WI38 (cell line): ENCODE measurements at regions not wholly inside any gene's neighbourhood (a gene's known extent, or its start where the extent isn't known, plus 50 kb on each side); places are given as distances from the start of the nearest gene placed in this dataset.

Experiments
- H3K4me3 ChIP-seq: 2 replicates; pipeline ENCODE4 v1.5.1; 2011; ENCODE audit warnings: low read depth, mild to moderate bottlenecking, control low read depth, low read length
- CTCF ChIP-seq: IDR thresholded peaks from 2 replicates; pipeline ENCODE4 v1.5.1; 2012; ENCODE audit warnings: low read depth, mild to moderate bottlenecking, control low read depth, low read length

GRCh38 chr10:90642136-90642535 is 215.7 kb downstream of the HTR7 start:
- no peak overlapping the region for H3K4me3 ChIP-seq
- no peak for TF ChIP-seq CTCF

- no peak overlapping the region for H3K4me3 ChIP-seq
- TF ChIP-seq CTCF, result no peak
Observed at GRCh38 chr10:90642650-90643049, 215.2 kb downstream of the HTR7 start.

GRCh38 chr10:90644165-90644564 is 213.7 kb downstream of the HTR7 start:
- H3K4me3 ChIP-seq, result no peak overlapping the region
- no peak for TF ChIP-seq CTCF

GRCh38 chr10:90650858-90651257 is 207.0 kb downstream of the HTR7 start:
- H3K4me3 ChIP-seq, result no peak overlapping the region
- no peak for TF ChIP-seq CTCF

GRCh38 chr10:90652519-90652918 is 205.3 kb downstream of the HTR7 start:
- no peak for TF ChIP-seq CTCF
- no peak overlapping the region for H3K4me3 ChIP-seq

GRCh38 chr10:90658791-90659190 is 199.0 kb downstream of the HTR7 start:
- no peak overlapping the region for H3K4me3 ChIP-seq
- no peak for TF ChIP-seq CTCF

GRCh38 chr10:90665905-90666662 is 191.8 kb downstream of the HTR7 start:
- TF ChIP-seq CTCF, result no peak
- H3K4me3 ChIP-seq, result no peak overlapping the region
